ENCODE measurements at regions not wholly inside any gene's neighbourhood (a gene's known extent, or its start where the extent isn't known, plus 50 kb on each side); places are given as distances from the start of the nearest gene placed in this dataset.

DNA sequence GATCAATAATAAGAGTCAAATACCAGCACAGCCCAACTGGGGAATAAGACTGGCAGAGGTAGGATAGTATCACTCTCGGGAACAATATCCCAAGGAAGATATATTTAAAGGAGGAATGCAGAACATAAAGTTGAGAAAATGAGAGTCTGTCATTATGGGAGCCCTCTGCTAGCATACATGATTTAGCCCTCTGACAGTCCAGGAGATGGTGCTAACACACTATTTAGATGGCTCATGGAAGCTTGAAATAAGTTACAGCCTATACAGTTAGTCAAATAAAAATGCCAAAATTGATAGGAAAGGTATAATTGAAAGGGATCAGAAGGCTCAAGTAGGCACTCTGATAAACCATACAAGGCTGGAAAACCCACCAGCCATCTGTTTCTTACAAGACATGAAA is 201.0 kb upstream of the NEIL3 start:
- DNase-seq (ENCODE audit: low read depth) = no peak

DNA sequence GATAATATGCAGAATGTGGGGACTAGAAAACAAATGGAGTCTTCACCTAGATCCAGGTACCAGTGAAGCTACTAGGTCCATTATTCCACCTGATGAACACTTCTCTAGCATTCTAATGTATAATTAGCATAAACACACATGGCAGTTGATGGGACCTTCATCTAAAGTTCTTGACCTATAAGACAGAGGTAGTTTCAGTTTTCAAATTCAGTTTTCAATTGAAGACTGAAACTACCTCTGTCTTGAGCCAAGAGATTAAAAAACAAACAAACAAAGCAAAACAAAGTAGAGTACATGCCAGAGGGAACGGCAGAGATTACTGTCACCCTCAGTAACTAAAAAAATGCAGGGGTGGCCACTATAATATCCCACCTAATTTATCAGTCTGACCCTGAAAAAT is 199.9 kb upstream of the NEIL3 start:
- no peak for DNase-seq (ENCODE audit: low read depth)

DNA sequence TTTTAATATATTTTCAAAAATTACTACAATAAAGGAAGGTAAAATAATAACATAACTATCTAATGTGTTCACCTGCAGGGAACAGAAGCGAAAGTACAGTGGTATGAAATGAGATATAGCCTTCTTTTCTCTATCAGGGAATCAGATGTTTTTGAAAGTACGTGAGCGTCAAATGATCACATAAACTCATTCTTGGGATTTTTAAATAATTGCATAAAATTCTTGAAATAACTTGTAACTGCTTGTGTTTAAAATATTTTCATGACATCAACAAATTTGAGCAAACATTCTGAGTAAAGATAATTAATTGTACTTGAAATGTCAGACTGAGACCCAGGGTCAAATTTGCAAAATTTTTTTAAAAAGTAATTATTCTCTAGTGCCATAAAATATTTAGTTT is 193.5 kb upstream of the NEIL3 start:
- DNase-seq (ENCODE audit: low read depth) = no peak

DNA sequence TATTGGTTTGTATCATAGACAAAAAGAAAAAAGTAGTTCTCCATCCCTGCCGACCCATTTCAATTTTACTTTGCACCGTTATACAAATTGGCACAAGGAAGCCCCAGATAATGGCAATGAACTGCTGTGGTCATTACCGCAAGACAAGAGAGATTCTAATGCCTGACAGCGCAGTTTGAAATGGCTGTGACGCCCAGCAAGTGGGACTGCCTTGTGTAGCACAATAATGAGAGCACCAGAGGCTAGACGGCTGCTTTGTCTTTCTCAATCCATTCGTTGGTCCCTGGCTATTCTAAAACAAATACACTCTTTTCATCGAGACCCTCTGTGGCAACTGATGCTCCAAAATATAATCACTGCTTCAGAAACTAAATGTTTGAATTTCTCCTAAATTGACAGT is 192.4 kb upstream of the NEIL3 start:
- DNase-seq (ENCODE audit: low read depth) = no peak

DNA sequence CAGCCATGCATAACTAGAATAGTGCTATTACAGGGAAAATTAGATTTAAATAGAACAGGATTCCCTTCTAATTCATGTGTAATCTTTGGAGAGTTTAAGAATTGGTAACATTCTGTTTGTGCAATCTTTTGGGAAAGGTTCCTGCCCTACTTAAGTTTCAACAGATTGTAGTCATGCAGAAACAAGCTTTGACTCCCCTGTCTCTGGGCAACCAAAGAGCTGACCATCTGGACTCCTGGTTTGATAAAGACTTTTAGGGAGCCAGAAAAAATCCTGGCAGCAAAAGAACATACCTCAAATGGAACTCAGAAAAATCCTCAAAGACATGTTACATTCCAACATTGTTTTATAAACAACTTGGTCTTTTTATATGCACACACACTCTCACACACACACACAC is 191.1 kb upstream of the NEIL3 start:
- DNase-seq (ENCODE audit: low read depth) = peak; percentile 73

DNA sequence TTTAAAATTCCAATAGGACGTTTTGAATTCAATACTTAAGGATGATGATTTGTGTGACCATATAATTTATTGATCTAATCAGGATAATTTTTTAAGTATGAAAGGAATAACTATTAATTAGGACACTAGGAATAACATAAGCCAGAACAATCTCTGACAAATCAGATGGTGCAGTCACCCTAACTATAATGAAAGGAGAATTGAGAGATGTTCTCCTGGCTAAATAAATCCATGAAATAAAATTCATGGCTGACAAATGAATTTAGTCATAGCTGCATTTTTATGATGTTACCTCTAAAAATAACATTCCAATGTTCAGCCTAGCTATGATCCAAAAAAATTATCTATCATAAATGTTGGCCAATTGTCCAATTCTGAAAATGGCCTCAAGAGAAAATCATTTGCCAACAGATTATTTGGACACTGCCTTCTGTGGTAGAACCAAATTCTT is 190.6 kb upstream of the NEIL3 start:
- DNase-seq (ENCODE audit: low read depth) = no peak

DNA sequence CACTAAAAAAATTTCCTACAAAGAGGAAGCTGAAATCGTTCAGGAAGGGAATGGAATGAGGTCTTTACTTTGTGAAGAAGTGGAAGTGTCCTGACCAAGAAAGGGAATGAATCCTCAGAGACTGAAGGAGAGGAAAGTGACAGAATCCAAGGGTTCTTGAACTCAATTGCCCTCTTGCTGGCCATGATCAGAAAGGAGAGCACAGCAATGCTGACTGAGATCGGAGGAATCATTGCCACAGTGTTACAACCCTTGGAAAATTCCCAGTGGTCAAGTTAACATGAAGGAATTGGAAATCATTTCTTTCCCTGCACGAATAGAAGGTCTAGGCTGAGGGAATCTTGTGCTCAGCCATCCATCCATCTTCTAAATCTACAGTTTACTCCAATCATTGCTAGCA is 190.0 kb upstream of the NEIL3 start:
- no peak for DNase-seq (ENCODE audit: low read depth)

DNA sequence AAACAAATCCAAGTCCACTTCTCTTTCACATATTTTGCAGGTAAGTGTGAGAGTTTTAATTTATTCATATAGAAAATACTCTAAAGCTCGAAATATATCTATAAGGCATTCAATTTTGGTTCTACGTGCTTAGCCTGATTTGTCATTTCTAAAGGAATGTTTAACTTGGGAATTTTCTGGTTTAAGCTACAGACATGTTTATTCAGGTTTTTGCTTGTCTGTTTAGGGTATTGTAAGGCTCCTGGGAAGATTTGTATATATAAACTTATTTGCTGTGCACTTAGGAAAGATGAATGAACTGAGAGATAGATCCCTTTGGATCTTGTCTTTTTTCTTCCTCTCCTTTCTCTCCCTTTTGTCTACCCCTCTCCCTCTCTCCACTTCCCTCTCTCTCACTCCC is 185.9 kb upstream of the NEIL3 start:
- no peak for DNase-seq (ENCODE audit: low read depth)

DNA sequence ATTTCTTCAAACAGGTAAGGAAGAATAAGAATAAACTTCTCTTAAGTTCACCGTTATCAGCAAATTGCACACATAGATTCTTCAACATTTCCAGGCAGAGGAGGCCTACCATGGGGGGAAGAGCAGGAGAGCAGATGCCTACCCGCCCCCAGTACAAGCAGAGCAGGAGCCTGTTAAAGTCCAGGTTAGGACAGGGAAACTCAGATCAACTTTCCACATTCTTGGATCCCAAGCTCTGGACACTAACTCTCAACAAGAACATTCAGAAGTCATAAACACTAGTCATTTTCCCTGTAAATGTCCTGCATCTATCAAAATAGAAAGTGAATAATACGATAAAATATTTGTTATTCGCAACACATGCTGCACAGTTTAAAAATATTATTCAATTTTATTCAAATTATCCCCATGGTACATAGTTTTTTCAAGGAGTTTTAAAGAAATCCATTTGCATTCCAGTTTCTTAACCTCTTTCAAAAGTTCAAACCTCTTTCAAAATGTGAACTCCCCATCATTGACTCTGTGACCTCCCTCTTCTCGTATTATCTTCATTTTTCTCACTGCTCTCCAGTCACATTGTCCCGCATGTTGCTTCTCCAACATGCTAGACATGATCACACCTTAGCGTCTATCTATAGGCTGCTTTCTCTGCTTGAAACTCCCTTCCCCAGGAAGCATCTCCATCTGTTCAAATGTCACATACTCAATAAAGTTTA is 185.2 kb upstream of the NEIL3 start:
- DNase-seq (ENCODE audit: low read depth) = no peak

DNA sequence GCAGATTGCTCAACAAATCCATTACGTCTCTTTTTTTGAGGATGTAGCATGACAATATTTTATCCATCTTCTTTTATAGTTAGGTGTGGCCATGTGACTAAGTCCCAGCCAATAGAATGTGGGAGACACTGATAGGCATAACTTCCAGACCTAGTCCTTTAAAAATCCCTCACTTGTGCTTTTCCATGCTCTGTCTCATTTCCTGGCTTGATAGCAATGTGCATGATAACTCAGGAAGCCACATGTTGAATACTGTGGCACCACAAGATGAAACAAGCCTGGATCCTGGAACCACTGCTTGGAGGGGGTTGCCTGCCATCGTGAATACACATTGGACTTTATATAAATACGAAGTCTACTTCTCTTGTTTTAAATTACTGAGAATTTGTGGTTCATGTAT is 184.0 kb upstream of the NEIL3 start:
- DNase-seq (ENCODE audit: low read depth) = no peak

DNA sequence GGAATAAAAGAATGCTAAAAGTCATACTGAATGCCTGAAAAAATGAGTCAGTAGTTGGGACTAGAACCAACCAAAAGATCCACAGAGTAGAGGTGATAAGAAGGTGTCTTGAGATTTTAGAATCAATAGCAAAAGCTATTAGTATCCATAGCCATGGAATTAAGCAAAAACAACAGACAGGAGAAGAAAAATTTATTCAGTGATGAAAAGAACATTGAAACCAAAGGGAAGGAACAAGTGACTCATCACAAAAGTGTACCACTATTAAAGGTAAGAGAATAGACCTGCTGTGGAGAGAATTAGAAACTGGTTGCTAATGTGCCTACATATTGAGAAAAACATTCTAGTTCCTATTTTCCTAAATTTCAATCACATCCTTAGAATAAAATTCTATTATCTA is 182.0 kb upstream of the NEIL3 start:
- DNase-seq (ENCODE audit: low read depth) = no peak

DNA sequence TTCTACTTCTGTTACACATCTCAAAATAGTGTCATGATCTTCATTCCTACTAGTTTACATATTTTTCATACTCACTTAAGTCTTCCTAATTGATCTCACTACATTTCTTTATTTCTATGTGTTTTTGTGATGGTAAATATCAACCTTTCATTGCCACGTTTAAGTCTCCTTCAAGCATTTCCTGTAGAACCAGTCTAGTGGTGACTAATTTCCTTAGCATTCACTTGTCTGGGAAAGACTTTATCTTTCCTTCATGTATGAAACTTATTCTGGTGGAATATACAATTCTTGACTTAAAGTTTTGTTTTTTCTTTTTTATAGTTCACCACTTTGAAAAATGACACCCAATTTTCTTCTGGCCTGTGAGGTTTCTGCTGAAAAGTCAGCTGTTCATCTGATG is 181.4 kb upstream of the NEIL3 start:
- DNase-seq (ENCODE audit: low read depth) = no peak

DNA sequence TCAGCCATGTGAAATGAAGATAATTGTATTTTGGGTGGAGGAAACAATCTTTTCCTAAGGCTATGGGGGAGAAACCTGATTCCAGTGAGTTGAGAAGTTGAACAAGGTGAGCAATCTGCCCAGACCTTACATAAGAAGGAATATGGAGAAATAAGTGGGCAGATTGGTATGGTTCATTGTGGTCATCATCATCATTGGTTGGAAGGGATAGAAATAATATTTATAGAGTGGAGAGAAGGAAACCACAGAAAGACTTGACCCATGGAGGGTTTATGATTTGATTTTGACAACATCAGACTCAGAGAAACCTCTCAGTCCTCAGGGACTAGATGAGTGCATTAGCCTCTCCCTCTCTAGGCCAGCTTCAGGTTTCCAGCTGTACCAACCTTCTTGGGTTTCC is 177.9 kb upstream of the NEIL3 start:
- DNase-seq (ENCODE audit: low read depth) = no peak

DNA sequence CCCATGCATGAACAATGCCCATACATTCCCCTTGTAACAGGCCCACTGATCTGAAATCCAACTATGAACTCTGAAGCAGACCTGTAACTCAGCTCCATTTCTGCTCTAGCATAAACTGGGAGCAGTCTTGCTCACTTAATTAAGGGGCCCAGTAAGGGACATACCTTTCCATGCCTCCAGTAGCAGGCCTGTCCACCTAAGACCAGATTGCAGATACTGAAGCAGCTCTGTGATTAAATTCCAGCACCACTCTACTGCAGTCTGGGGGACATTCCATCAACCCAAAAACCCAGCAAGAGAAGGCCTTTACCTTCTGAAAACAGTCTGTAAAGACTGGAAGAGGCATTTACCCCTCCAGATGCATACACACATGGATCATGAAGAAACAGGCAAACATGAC is 162.0 kb upstream of the NEIL3 start:
- no peak for DNase-seq (ENCODE audit: low read depth)

DNA sequence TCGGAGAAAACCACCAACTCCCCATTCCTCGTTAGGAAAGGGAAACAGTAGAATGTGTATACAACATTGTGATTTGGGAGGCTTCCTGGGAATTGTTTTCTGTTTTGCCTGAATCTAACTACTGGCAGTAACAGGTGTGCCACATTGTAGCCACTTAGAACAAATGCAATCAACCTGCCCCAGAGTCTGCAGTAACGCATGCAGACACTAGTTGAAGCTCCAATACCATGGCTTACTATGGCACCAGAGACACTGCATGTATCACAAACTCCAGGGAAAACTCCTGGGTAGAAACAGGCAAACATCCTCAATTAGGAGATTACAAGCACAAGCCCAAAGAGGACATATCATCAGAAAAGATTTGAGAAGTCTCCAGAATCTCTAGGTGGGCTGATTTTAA is 154.2 kb upstream of the NEIL3 start:
- DNase-seq (ENCODE audit: low read depth) = no peak

DNA sequence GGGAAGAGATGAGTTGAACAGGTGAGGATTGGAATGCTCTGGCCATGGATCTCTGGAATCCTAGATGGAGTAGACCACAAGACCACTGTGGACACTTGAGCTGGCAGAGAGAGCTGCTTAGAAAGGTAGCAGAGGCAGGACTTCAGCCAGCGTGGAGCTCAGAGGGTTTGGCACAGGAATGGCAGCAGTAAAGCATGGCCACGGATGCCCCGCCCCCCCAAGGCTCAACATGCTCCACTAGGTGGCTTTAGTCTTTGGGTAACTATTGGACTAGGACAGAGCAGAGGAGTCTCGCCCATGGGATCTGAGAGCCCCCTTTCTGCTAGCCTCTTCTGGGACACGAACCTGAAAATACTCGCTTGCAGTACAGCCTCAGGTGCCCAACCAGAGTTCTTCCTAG is 150.1 kb upstream of the NEIL3 start:
- DNase-seq (ENCODE audit: low read depth) = no peak

DNA sequence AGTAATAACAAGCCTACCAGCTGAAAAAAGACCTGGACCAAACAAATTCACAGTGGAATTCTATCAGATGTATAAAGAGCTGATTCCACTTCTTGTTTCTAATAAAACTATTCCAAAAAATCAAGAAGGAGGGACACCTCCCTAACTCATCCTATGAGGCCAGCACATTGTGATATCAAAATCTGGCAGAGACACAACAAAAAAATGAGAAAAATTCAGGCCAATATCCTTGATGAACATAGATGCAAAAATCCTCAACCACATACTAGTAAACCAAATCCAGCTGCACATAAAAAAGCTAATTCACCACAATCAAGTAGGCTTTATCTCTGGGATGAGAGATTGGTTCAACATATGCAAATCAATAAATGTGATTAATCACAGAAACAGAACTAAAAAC is 147.9 kb upstream of the NEIL3 start:
- no peak for DNase-seq (ENCODE audit: low read depth)

DNA sequence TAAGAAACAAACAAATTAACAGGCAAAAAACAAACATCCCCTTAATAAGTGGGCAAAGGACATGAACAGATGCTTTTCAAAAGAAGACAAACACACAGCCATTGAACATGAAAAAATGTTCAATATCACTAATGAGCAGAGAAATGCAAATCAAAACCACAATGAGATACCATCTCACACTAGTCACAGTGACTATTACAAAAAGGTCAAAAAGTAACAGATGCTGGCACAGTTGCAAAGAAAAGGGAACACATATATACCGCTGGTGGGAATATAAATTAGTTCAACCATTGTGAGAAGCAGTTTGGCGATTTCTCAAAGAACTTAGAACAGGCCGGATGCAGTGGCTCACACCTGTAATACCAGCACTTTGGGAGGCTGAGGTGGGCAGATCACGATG is 146.1 kb upstream of the NEIL3 start:
- no peak for DNase-seq (ENCODE audit: low read depth)

DNA sequence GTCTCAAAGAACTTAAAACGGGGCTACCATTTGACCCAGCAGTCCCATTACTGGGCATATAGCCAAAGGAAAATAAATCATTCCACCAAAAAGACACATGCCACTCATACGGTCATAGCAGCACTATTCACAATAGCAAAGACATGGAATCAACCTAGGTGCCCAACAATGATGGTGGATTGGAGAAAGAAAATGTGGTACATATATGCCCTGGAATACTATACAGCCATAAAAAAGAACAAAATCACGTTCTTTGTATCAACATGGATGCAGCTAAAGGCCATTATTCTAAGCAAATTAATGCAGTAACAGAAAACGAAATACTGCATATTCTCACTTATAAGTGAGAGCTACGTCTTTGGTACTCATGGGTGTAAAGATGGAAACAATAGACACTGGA is 138.1 kb upstream of the NEIL3 start:
- DNase-seq (ENCODE audit: low read depth) = no peak

DNA sequence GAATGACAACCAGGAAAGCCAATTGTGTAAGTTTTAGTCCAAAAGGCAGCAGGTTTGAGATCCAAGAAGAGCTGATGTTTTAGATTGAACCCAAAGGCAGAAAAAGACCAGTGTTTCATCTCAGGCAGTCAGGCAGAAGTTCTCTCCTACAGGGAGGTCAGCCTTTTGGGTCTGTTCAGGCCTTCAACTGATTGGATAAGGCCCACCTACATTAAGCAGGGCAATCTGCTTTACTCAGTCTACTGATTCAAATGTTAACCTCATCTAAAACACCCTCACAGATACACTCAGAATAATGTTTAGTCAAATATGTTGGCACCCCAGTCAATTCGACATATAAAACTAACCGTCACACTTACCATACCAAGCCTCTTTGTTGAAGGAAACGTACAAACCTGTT is 134.2 kb upstream of the NEIL3 start:
- no peak for DNase-seq (ENCODE audit: low read depth)

DNA sequence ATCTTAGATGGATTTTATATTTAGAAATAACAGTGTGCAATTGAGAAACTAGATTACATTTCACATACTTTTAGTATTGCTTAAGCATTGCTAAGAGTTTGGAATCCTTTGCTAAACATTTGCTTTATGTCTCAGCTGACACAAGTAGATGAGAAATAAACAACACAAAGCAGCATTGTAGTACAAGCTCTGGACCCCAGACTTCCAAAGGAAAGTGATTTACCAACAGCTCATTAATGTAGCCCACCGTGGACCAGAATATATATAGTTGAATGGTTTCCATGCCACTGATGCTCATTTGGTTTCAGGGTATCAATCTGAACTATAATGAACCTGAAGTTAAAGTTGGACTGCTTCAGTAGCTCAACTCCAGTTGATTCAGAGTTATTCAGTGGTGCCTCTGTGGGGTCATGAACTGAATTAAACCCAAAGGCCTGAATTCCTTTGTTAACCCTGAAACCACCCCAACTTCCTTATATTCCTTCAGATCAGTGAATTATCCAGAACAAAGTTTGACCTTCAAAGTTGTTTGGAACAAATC is 132.1 kb upstream of the NEIL3 start:
- no peak for DNase-seq (ENCODE audit: low read depth)

DNA sequence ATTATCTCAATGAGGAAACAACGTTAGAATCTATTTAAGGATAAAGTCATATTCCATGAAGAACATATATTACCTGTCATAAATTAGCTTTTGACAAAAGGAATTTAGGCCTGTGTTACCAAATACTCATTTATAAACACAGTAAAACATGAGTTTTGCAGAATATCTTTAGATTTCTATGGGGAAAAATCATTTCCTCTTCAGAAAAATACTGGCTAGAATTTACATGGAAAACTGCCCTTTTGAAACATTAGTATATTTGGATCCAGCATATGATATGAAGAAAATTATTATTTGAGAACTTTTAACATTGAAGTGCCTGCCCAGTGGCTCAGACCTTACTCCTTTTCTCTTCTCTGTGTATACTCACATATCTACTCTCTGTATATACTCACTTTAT is 131.4 kb upstream of the NEIL3 start:
- DNase-seq (ENCODE audit: low read depth) = no peak

DNA sequence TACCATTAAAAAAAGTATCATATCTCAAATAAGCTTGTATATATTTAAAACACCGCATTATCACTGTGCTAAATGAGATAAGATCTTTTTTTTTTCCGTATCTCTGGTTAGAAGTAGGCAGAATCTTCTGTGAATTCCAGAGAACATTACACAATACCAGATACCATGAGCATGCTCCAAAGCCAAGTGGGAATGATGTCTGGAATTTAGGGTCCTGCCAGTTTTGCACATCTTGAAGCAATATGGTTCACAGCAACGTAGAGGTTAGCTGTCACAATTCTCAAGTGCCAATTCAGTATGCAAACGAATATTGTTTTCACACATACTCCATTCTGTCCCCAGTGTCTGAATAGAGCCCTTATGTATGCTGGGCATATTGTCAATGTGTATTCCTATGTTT is 127.5 kb upstream of the NEIL3 start:
- DNase-seq (ENCODE audit: low read depth) = no peak

DNA sequence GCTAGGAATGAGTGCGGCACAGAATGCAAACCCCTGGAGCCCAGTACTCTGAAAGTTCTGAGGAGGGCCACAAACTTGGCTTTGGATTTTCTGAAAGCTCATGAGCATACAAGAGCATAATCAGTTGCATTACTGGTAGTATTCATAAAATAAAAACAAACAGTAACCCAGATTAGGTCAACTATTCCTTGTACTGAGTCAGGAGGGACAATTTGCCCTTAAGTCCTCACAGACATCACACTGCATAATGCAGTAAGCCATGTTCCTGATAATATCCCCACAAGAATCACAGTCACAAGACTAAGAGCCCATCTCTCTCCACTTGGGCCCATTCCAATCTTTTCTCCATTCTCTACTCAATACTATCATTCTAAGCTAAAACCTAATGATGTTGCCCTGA is 126.9 kb upstream of the NEIL3 start:
- no peak for DNase-seq (ENCODE audit: low read depth)
